GM18951 (cell line): ENCODE measurements at regions not wholly inside any gene's neighbourhood (a gene's known extent, or its start where the extent isn't known, plus 50 kb on each side); places are given as distances from the start of the nearest gene placed in this dataset.
"Not testable (repeated sequence)": the region's sequence is repeated elsewhere in the genome, so short reads cannot be mapped to it uniquely, and the experiment has no call there.

Experiments used
- POLR2A ChIP-seq: IDR thresholded peaks from 4 replicates; pipeline ENCODE4 v1.6.1; 2011; ENCODE audit warnings: mild to moderate bottlenecking; ENCODE audit not compliant: insufficient read length, insufficient read depth; ENCODE audit errors: extremely low read depth
- in situ Hi-C: fragments of 300-500 bp; cut with MboI; formaldehyde crosslinking; loops from one replicate; pipeline ENCODE4 v1.12.0; 2022; ENCODE audit warnings: low sequenced_read_pairs, mixed read lengths, inconsistent platforms; ENCODE audit not compliant: unreplicated experiment

- in situ Hi-C loops = no loop called here
- TF ChIP-seq POLR2A = no peak
Observed at GRCh38 chr2:234797566-234798250, 154.1 kb upstream of the SH3BP4 start.

- in situ Hi-C loops = no loop called here
- no peak for TF ChIP-seq POLR2A
Observed at GRCh38 chr2:234796045-234796591, 155.7 kb upstream of the SH3BP4 start.

- no peak for TF ChIP-seq POLR2A
- in situ Hi-C loops = no loop called here
Observed at GRCh38 chr2:234795272-234795920, 156.4 kb upstream of the SH3BP4 start.

DNA sequence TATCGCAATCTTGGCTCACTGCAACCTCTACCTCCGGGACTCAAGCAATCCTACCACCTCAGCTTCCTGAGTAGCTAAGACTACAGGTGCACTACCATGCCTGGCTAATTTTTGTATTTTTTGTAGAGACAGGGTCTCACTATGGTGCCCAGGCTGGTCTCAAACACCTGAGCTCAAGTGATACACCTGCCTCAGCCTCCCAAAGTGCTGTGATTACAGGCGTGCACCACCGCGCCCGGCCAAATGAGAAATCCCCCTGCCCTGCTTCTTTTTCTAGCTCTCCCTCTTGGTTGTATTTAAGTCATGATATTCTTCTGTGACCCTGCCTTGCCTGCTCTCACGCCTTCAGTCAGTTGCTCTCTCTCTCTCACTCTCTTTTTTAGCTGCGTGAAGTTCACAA is 157.0 kb upstream of the SH3BP4 start:
- in situ Hi-C loops = no loop called here
- no peak for TF ChIP-seq POLR2A

DNA sequence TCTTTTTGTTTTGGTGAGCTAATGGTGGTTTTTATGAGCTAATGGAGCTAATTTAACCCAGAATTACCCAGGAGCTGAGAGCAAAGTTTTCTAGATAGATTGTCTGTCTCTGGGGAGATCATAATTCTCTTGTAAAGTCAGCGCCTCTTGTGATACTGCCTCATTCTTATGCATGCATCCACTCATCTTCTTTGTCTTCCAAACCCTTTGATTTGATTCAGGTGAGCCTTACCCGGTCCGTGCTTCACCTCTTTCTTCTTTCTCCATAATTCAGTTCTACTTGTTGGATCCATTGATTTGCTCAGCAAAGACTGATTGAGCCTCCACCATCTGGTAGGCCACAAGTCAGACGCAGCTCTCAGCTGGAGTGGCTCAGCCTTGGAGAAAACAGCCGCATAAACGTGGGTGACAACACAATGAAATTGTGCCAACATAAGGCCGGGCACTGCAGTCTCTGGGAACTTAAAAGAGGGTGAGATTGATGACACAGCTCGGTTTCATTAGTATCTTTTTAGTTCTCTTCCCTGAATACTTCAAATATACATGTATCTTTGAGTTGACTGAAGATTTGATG is 158.5 kb upstream of the SH3BP4 start:
- TF ChIP-seq POLR2A = no peak
- in situ Hi-C loops = no loop called here

GRCh38 chr2:234792621-234793022 is 159.2 kb upstream of the SH3BP4 start:
- no peak for TF ChIP-seq POLR2A
- in situ Hi-C loops = no loop called here

DNA sequence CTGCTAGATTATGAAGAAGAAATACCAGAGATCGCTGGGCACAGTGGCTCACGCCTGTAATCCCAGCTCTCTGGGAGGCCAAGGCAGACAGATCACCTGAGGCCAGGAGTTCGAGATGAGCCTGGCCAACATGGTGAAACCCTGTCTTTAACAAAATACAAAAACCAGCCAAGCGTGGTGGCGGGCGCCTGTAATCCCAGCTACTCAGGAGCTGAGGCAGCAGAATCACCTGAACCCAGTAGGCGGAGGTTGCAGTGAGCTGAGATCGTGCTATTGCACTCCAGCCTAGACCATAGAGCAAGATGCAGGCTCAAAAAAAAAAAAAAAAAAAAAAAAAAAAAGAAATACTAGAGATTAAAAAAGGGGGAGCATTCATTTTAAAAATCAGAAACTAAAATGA is 159.7 kb upstream of the SH3BP4 start:
- in situ Hi-C loops = not testable (repeated sequence)

- TF ChIP-seq POLR2A = no peak
- in situ Hi-C loops = no loop called here
Observed at GRCh38 chr2:234790380-234790779, 161.4 kb upstream of the SH3BP4 start.

DNA sequence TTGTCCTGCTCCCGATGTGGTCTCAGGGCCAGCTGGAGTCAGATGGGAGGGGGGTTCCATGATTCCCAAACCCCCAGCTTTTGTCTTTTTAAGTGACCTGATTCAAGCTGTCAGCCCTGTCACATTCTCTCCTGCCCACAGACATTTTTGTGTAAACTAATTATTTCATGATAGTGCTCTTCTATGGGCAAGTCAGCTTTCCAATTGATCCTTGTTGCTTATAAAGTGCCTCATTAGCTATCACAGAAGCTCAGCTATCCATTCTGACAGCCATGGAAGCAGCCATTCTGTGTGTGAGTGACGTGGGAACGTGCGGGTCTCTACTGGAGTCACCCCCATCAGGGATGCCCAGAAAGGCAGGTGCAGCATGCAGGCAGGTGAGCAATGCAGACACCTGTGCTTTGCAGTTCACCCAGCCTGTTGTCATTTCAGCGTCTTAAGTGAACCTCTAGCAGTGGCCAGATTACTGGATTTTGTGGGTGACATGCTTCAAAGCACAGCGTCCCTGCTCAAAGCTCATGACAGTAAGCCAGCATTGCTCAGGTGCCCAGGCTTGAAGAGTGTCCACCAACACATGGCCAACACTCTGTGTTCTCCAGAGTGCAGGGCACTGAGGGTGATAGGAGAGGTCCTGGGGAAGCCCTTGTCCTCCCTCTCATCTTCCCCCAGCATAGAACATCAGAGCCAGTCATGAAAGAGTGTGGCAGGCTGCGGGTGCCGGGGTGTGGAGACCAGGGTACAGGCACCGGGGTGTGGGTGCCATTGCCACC is 162.1 kb upstream of the SH3BP4 start:
- in situ Hi-C loops = no loop called here

DNA sequence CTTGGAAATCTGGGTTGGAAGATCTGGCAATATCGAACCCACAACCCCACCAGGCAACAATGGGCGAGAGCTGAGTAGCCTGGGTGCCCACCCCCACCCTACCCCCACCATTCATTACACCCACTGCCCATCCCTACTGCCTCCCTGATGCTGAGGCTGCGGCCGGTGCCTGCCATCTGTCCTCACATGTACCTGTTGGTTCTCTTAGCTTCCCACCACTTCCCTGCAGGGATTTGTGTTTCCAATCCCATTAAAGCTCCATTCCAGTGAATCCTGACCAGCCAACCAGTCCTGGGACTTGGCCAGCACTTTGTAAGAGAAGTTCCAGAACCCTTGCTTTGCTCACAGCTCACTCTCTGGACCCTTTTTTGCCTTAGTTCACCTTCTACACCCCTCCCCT is 163.0 kb upstream of the SH3BP4 start:
- TF ChIP-seq POLR2A = no peak
- in situ Hi-C loops = no loop called here

More for the DNA sequence above, 162.1 kb upstream of the SH3BP4 start:
- no peak for TF ChIP-seq POLR2A

DNA sequence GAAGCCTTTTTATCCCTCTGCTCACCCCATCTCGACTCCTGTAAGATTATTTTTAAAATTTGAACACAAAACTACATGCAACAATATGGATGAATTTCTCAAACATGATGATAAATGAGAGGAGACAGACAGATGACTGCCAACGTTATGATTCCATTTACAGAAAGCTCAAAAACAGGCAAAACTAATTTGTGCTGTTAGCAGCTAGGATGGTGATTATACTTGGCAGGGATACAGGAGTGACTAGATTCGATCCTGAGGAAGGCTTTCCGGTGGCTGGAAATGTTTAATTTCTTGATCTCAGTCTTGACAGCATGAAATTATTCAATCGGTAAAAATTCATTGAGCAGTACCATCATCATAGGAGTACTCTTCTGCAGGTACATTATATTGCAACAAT is 163.4 kb upstream of the SH3BP4 start:
- in situ Hi-C loops = no loop called here
- TF ChIP-seq POLR2A = no peak

DNA sequence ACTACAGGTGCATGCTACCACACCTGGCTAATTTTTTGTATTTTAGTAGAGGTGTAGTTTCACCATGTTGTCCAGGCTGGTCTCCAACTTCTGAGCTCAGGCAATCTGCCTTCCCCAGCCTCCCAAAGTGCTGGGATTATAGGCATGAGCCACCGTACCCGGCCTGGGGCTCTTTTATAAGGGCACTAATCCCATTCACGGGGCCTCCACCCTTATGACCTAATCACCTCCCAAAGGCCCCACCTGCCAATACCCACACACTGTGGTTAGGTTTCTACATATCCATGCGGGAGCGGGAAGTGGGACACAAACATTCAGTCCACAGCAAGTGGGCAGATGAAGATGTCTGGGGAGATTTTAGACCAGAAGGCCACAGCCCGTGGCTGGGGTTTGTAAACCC is 164.7 kb upstream of the SH3BP4 start:
- TF ChIP-seq POLR2A = no peak
- in situ Hi-C loops = no loop called here

DNA sequence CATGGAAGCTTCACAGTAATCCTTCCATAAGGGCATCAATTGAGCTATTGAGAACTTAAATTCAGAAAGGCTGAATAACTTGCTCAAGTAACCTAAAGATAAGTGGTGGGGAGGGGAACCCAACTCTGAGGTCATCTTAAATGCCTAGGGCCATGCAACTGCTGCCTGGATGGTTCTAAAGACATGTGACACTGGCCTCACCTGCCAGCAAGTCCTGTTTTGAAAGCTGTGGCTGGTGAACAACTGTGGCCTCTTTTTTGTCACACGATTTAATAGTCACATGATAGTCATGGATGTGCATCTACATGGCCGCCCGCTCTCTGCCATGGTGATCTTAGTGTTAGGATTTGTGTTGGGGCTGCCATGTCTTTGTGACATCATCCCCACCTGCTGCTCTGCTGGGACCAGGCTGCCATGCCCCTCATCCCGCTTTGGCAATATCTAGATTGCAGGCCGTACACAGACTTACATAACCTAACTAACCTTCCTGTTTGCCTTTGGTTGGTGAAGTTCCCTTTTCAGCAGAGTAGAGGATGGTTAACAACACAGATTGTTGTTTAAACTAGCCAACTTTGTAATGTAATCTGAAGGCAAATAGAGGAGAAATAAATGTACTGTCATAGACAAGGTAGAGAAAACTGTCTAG is 177.9 kb upstream of the SH3BP4 start:
- in situ Hi-C loops = no loop called here
- TF ChIP-seq POLR2A = no peak

- TF ChIP-seq POLR2A = no peak
- in situ Hi-C loops = no loop called here
Observed at GRCh38 chr2:234773129-234773528, 178.7 kb upstream of the SH3BP4 start.
